MM.1S (cell line): ENCODE measurements at regions not wholly inside any gene's neighbourhood (a gene's known extent, or its start where the extent isn't known, plus 50 kb on each side); places are given as distances from the start of the nearest gene placed in this dataset.

Experiments used
- DNase-seq: peaks from one replicate; pipeline ENCODE4 v3.0.0-alpha.2; 2015
- H2AFZ ChIP-seq: fragments of 300-600 bp; sonication (generic); 2 replicates; pipeline ENCODE4 v1.6.0; 2016; ENCODE audit warnings: antibody characterized with exemption, low read length
- H3F3A ChIP-seq: fragments of 300-600 bp; sonication (generic); 2 replicates; pipeline ENCODE4 v1.6.1; 2016; ENCODE audit warnings: mild to moderate bottlenecking, antibody characterized with exemption, low read length, moderate library complexity, mixed read lengths; ENCODE audit not compliant: insufficient read depth
- H3K27ac ChIP-seq: fragments of 300-600 bp; sonication (generic); 2 replicates; pipeline ENCODE4 v1.5.1; 2016; ENCODE audit warnings: mild to moderate bottlenecking, low read length
- H3K27me3 ChIP-seq: fragments of 300-600 bp; sonication (generic); replicated peaks from 2 replicates; pipeline ENCODE4 v1.6.0; 2016; ENCODE audit warnings: low read length; ENCODE audit not compliant: insufficient read depth
- H3K36me3 ChIP-seq: fragments of 300-600 bp; sonication (generic); replicated peaks from 2 replicates; pipeline ENCODE4 v1.6.1; 2016; ENCODE audit warnings: mild to moderate bottlenecking, low read length, mixed read lengths; ENCODE audit not compliant: insufficient read depth
- H3K4me1 ChIP-seq: fragments of 300-600 bp; sonication (generic); 2 replicates; pipeline ENCODE4 v1.6.1; 2016; ENCODE audit warnings: low read length, mixed read lengths
- H3K4me2 ChIP-seq: fragments of 300-600 bp; sonication (generic); 2 replicates; pipeline ENCODE4 v1.6.0; 2016; ENCODE audit warnings: low read depth, low read length
- H3K4me3 ChIP-seq: fragments of 300-600 bp; sonication (generic); 2 replicates; pipeline ENCODE4 v1.5.1; 2016; ENCODE audit warnings: low read length, mixed read lengths
- H3K79me2 ChIP-seq: fragments of 300-600 bp; sonication (generic); 2 replicates; pipeline ENCODE4 v1.6.1; 2016; ENCODE audit warnings: mixed run types, low read length, mixed read lengths
- H3K9ac ChIP-seq: fragments of 300-600 bp; sonication (generic); 2 replicates; pipeline ENCODE4 v1.6.1; 2016; ENCODE audit warnings: low read length, mixed read lengths
- H3K9me2 ChIP-seq: fragments of 300-600 bp; sonication (generic); replicated peaks from 2 replicates; pipeline ENCODE4 v1.6.1; 2016; ENCODE audit warnings: mild to moderate bottlenecking, low read length, mixed read lengths; ENCODE audit not compliant: insufficient read depth
- H3K9me3 ChIP-seq: fragments of 300-600 bp; sonication (generic); replicated peaks from 2 replicates; pipeline ENCODE4 v1.6.1; 2016; ENCODE audit warnings: mild to moderate bottlenecking, low read length, mixed read lengths; ENCODE audit not compliant: insufficient read depth
- H4K20me1 ChIP-seq: fragments of 300-600 bp; sonication (generic); 2 replicates; pipeline ENCODE4 v1.6.1; 2016; ENCODE audit warnings: mild to moderate bottlenecking, low read length, moderate library complexity, mixed read lengths; ENCODE audit not compliant: insufficient read depth
- CTCF ChIP-seq: fragments of 300-600 bp; sonication (generic); IDR thresholded peaks from 2 replicates; pipeline ENCODE4 v1.5.1; 2016; ENCODE audit warnings: antibody characterized with exemption, low read length, mixed read lengths
- EZH2 ChIP-seq: fragments of 300-600 bp; sonication (generic); optimal IDR thresholded peaks from 2 replicates; pipeline ENCODE3; 2017; ENCODE audit warnings: low read depth, mild to moderate bottlenecking, antibody characterized with exemption, low read length, mixed read lengths
- EZH2phosphoT487 ChIP-seq: fragments of 300-600 bp; sonication (generic); IDR thresholded peaks from 2 replicates; pipeline ENCODE4 v1.6.1; 2018; ENCODE audit warnings: antibody characterized with exemption, low read length

- no peak overlapping the region for H3K4me2 ChIP-seq
- H3K9ac ChIP-seq, result no peak overlapping the region
- TF ChIP-seq CTCF (no peak), EZH2phosphoT487 (no peak), EZH2 (no peak)
- H3K36me3 ChIP-seq, result no peaks in the 10 kb centered on the region
- DNase-seq, result no peak
- H3K9me2 ChIP-seq, result no peaks in the 10 kb centered on the region
- no peaks in the 10 kb centered on the region for H4K20me1 ChIP-seq
- no peaks in the 10 kb centered on the region for H3K27me3 ChIP-seq
- no peaks in the 10 kb centered on the region for H3K9me3 ChIP-seq
- H3K27ac ChIP-seq, result no peak overlapping the region
- no peaks in the 10 kb centered on the region for H3F3A ChIP-seq
- H3K4me3 ChIP-seq, result no peak overlapping the region
- H3K4me1 ChIP-seq, result no peaks in the 10 kb centered on the region
- H3K79me2 ChIP-seq, result no peaks in the 10 kb centered on the region
- H2AFZ ChIP-seq, result no peak overlapping the region
Measured at GRCh38 chr9:26789959-26790358, 102.6 kb downstream of the CAAP1 start.

GRCh38 chr9:26786564-26786963 lies 106.0 kb downstream of the CAAP1 start:
- Histone ChIP-seq H3K4me1 (no peaks in the 10 kb centered on the region), H3K27me3 (no peaks in the 10 kb centered on the region), H4K20me1 (no peaks in the 10 kb centered on the region), H3K4me3 (no peak overlapping the region), H2AFZ (no peak overlapping the region), H3K9ac (no peak overlapping the region), H3K27ac (no peak overlapping the region), H3K4me2 (no peak overlapping the region), H3K36me3 (no peaks in the 10 kb centered on the region), H3K79me2 (no peaks in the 10 kb centered on the region), H3K9me3 (no peaks in the 10 kb centered on the region), H3F3A (no peaks in the 10 kb centered on the region), H3K9me2 (no peaks in the 10 kb centered on the region)
- TF ChIP-seq EZH2 (no peak), EZH2phosphoT487 (no peak), CTCF (no peak)
- no peak for DNase-seq

GRCh38 chr9:26782899-26783298 lies 109.7 kb downstream of the CAAP1 start:
- Histone ChIP-seq H3K79me2 (no peaks in the 10 kb centered on the region), H3K9me2 (no peaks in the 10 kb centered on the region), H3F3A (no peaks in the 10 kb centered on the region), H3K36me3 (no peaks in the 10 kb centered on the region), H3K27me3 (no peaks in the 10 kb centered on the region), H3K27ac (no peak overlapping the region), H3K4me2 (no peak overlapping the region), H2AFZ (no peak overlapping the region), H3K4me3 (no peak overlapping the region), H3K9me3 (no peaks in the 10 kb centered on the region), H4K20me1 (no peaks in the 10 kb centered on the region), H3K9ac (no peak overlapping the region), H3K4me1 (no peaks in the 10 kb centered on the region)
- TF ChIP-seq CTCF, result no peak
- TF ChIP-seq EZH2, result no peak
- no peak for TF ChIP-seq EZH2phosphoT487
- no peak for DNase-seq
